RWPE1 (cell line): ENCODE measurements at regions not wholly inside any gene's neighbourhood (a gene's known extent, or its start where the extent isn't known, plus 50 kb on each side); places are given as distances from the start of the nearest gene placed in this dataset.

Experiments used
- CTCF ChIA-PET: fragments of 350-600 bp; sonication (Branson Sonifier 250); formaldehyde crosslinking; extraction: SDS; loops from one replicate; lab custom pipeline; 2021; lab: Yijun Ruan, JAX
- POLR2A ChIA-PET: fragments of 400-600 bp; formaldehyde crosslinking; extraction: SDS; loops from one replicate; lab custom pipeline; 2020; ENCODE audit warnings: antibody characterized with exemption; ENCODE audit not compliant: low non-redundant PET; lab: Yijun Ruan, JAX
- DNase-seq: peaks from one replicate; pipeline ENCODE4 v3.0.0; 2012; ENCODE audit warnings: low spot score
- H3K27ac ChIP-seq: fragments of 450-650 bp; 2 replicates; pipeline ENCODE4 v1.5.1; 2017
- CTCF ChIP-seq: fragments of 450-650 bp; conservative IDR thresholded peaks from 2 replicates; pipeline ENCODE4 v1.5.1; 2017; ENCODE audit warnings: low read depth, mild to moderate bottlenecking

- POLR2A ChIA-PET, result no interaction called here
These were observed 258.1 kb upstream of the NEIL3 start for GRCh38 chr4:177051473-177052060.

GRCh38 chr4:177052211-177052934, 257.3 kb upstream of the NEIL3 start:
- ChIA-PET POLR2A (no interaction called here), CTCF (interaction anchor here (0.7 kb wide), 1 partner anchor 14 kb away, joined by 3 read pairs; no protein-coding TSS in a partner anchor)
- no peak for DNase-seq
- TF ChIP-seq CTCF, result no peak
- no peak overlapping the region for H3K27ac ChIP-seq

More at GRCh38 chr4:177051473-177052060, 258.1 kb upstream of the NEIL3 start:
- 0 out of 2 replicates have a peak, but pooled peaks have one; percentile 5 for TF ChIP-seq CTCF
- no peak for DNase-seq
- H3K27ac ChIP-seq, result no peak overlapping the region
- CTCF ChIA-PET, result no interaction called here

- TF ChIP-seq CTCF, result no peak
- ChIA-PET CTCF (interaction anchor here (0.6 to 3.0 kb wide), 2 partner anchors 10 to 680 kb away, joined by 3 to 16 read pairs; no protein-coding TSS in a partner anchor), POLR2A (no interaction called here)
- no peak for DNase-seq
- H3K27ac ChIP-seq, result no peak overlapping the region
These were observed 252.5 kb upstream of the NEIL3 start for GRCh38 chr4:177057186-177057585.

GRCh38 chr4:177064116-177064515, 245.6 kb upstream of the NEIL3 start:
- no peak for TF ChIP-seq CTCF
- ChIA-PET POLR2A (no interaction called here), CTCF (interaction anchor here (1.9 kb wide), 1 partner anchor 17 kb away, joined by 5 read pairs; no protein-coding TSS in a partner anchor)
- DNase-seq, result no peak
- no peak overlapping the region for H3K27ac ChIP-seq

- TF ChIP-seq CTCF, result no peak
- H3K27ac ChIP-seq, result no peak overlapping the region
- no peak for DNase-seq
- POLR2A ChIA-PET, result no interaction called here
- CTCF ChIA-PET, result interaction anchor here (1.9 kb wide), 1 partner anchor 18 kb away, joined by 5 read pairs; no protein-coding TSS in a partner anchor
These were observed 244.8 kb upstream of the NEIL3 start for GRCh38 chr4:177064729-177065394.

- POLR2A ChIA-PET, result no interaction called here
- DNase-seq, result no peak
- no peak for TF ChIP-seq CTCF
- H3K27ac ChIP-seq, result no peak overlapping the region
- CTCF ChIA-PET, result interaction anchor here (0.5 kb wide), 1 partner anchor 14 kb away, joined by 3 read pairs; no protein-coding TSS in a partner anchor
These were observed 242.9 kb upstream of the NEIL3 start for GRCh38 chr4:177066746-177067145.
